ENCODE measurements at regions not wholly inside any gene's neighbourhood (a gene's known extent, or its start where the extent isn't known, plus 50 kb on each side); places are given as distances from the start of the nearest gene placed in this dataset.

GRCh38 chr5:98268162-98268860 is 505.2 kb upstream of the RGMB start:
- no peaks in the 10 kb centered on the region for H3K27me3 ChIP-seq (ENCODE audit: control insufficient read depth in 3 of 3, insufficient read depth in 3 of 3, low read length in 3 of 3)
- no peak overlapping the region for H3K4me3 ChIP-seq (ENCODE audit: low read depth in 1 of 3, low read length in 3 of 3)
- no peaks in the 10 kb centered on the region for H3K4me1 ChIP-seq (ENCODE audit: control insufficient read depth in 3 of 3, insufficient read depth in 2 of 3, low read depth in 1 of 3, low read length in 2 of 3)
- FAIRE-seq (no peak), DNase-seq (no peak)
- no peak overlapping the region for H3K27ac ChIP-seq (ENCODE audit: low read depth in 1 of 3, low read length in 2 of 3)
- 89 to 94% (median 92%) methylated on average over 7 of the region's 7 CpGs for WGBS, 3 donors
- no peaks in the 10 kb centered on the region for H3K36me3 ChIP-seq (ENCODE audit: control insufficient read depth in 3 of 3, insufficient read depth in 2 of 3, low read depth in 1 of 3, low read length in 3 of 3)
- peaks cover 0 to 3% of the 10 kb centered on the region in 2 donors for H3K9me3 ChIP-seq (ENCODE audit: control insufficient read depth in 2 of 2, insufficient read depth in 1 of 2, low read depth in 1 of 2, low read length in 1 of 2)

- Histone ChIP-seq H3K9me3 (ENCODE audit: control insufficient read depth in 2 of 2, insufficient read depth in 1 of 2, low read depth in 1 of 2, low read length in 1 of 2) (peaks cover 0 to 3% of the 10 kb centered on the region in 2 donors), H3K27ac (ENCODE audit: low read depth in 1 of 3, low read length in 2 of 3) (no peak overlapping the region), H3K36me3 (ENCODE audit: control insufficient read depth in 3 of 3, insufficient read depth in 2 of 3, low read depth in 1 of 3, low read length in 3 of 3) (no peaks in the 10 kb centered on the region), H3K27me3 (ENCODE audit: control insufficient read depth in 3 of 3, insufficient read depth in 3 of 3, low read length in 3 of 3) (no peaks in the 10 kb centered on the region), H3K4me1 (ENCODE audit: control insufficient read depth in 3 of 3, insufficient read depth in 2 of 3, low read depth in 1 of 3, low read length in 2 of 3) (no peaks in the 10 kb centered on the region), H3K4me3 (ENCODE audit: low read depth in 1 of 3, low read length in 3 of 3) (no peak overlapping the region)
- FAIRE-seq (no peak), DNase-seq (no peak)
- 74 to 96% (median 83%) methylated on average over 1 of the region's 1 CpG for whole genome bisulfite sequencing, 3 donors
Measured at GRCh38 chr5:98275980-98276379, 497.5 kb upstream of the RGMB start.

GRCh38 chr5:98282521-98282920 is 490.9 kb upstream of the RGMB start:
- no peaks in the 10 kb centered on the region for H3K36me3 ChIP-seq (ENCODE audit: control insufficient read depth in 3 of 3, insufficient read depth in 2 of 3, low read depth in 1 of 3, low read length in 3 of 3)
- H3K27ac ChIP-seq (ENCODE audit: low read depth in 1 of 3, low read length in 2 of 3), result no peak overlapping the region
- DNase-seq, result no peak
- H3K27me3 ChIP-seq (ENCODE audit: control insufficient read depth in 3 of 3, insufficient read depth in 3 of 3, low read length in 3 of 3), result no peaks in the 10 kb centered on the region
- H3K4me3 ChIP-seq (ENCODE audit: low read depth in 1 of 3, low read length in 3 of 3), result no peak overlapping the region
- no peak for FAIRE-seq
- WGBS, 3 donors, result 10 to 51% (median 30%) methylated on average over 1 of the region's 1 CpG
- no peaks in the 10 kb centered on the region for H3K9me3 ChIP-seq (ENCODE audit: control insufficient read depth in 2 of 2, insufficient read depth in 1 of 2, low read depth in 1 of 2, low read length in 1 of 2)
- H3K4me1 ChIP-seq (ENCODE audit: control insufficient read depth in 3 of 3, insufficient read depth in 2 of 3, low read depth in 1 of 3, low read length in 2 of 3), result no peaks in the 10 kb centered on the region

GRCh38 chr5:98292496-98292895 is 481.0 kb upstream of the RGMB start:
- Histone ChIP-seq H3K27ac (ENCODE audit: low read depth in 1 of 3, low read length in 2 of 3) (no peak overlapping the region), H3K4me1 (ENCODE audit: control insufficient read depth in 3 of 3, insufficient read depth in 2 of 3, low read depth in 1 of 3, low read length in 2 of 3) (no peaks in the 10 kb centered on the region), H3K27me3 (ENCODE audit: control insufficient read depth in 3 of 3, insufficient read depth in 3 of 3, low read length in 3 of 3) (no peaks in the 10 kb centered on the region), H3K36me3 (ENCODE audit: control insufficient read depth in 3 of 3, insufficient read depth in 2 of 3, low read depth in 1 of 3, low read length in 3 of 3) (no peaks in the 10 kb centered on the region), H3K4me3 (ENCODE audit: low read depth in 1 of 3, low read length in 3 of 3) (no peak overlapping the region), H3K9me3 (ENCODE audit: control insufficient read depth in 2 of 2, insufficient read depth in 1 of 2, low read depth in 1 of 2, low read length in 1 of 2) (no peaks in the 10 kb centered on the region)
- DNase-seq, result no peak
- 86 to 92% (median 91%) methylated on average over 3 of the region's 3 CpGs for WGBS, 3 donors
- no peak for FAIRE-seq

- no peak for DNase-seq
- H3K4me3 ChIP-seq (ENCODE audit: low read depth in 1 of 3, low read length in 3 of 3), result no peak overlapping the region
- no peaks in the 10 kb centered on the region for H3K36me3 ChIP-seq (ENCODE audit: control insufficient read depth in 3 of 3, insufficient read depth in 2 of 3, low read depth in 1 of 3, low read length in 3 of 3)
- FAIRE-seq, result no peak
- H3K27ac ChIP-seq (ENCODE audit: low read depth in 1 of 3, low read length in 2 of 3), result no peak overlapping the region
- no peaks in the 10 kb centered on the region for H3K27me3 ChIP-seq (ENCODE audit: control insufficient read depth in 3 of 3, insufficient read depth in 3 of 3, low read length in 3 of 3)
- WGBS, 3 donors, result 76 to 88% (median 84%) methylated on average over 3 of the region's 3 CpGs
- no peaks in the 10 kb centered on the region for H3K9me3 ChIP-seq (ENCODE audit: control insufficient read depth in 2 of 2, insufficient read depth in 1 of 2, low read depth in 1 of 2, low read length in 1 of 2)
- no peaks in the 10 kb centered on the region for H3K4me1 ChIP-seq (ENCODE audit: control insufficient read depth in 3 of 3, insufficient read depth in 2 of 3, low read depth in 1 of 3, low read length in 2 of 3)
Measured at GRCh38 chr5:98296426-98296825, 477.0 kb upstream of the RGMB start.

GRCh38 chr5:98299435-98299834 is 474.0 kb upstream of the RGMB start:
- Histone ChIP-seq H3K4me3 (ENCODE audit: low read depth in 1 of 3, low read length in 3 of 3) (no peak overlapping the region), H3K36me3 (ENCODE audit: control insufficient read depth in 3 of 3, insufficient read depth in 2 of 3, low read depth in 1 of 3, low read length in 3 of 3) (no peaks in the 10 kb centered on the region), H3K9me3 (ENCODE audit: control insufficient read depth in 2 of 2, insufficient read depth in 1 of 2, low read depth in 1 of 2, low read length in 1 of 2) (no peaks in the 10 kb centered on the region), H3K27me3 (ENCODE audit: control insufficient read depth in 3 of 3, insufficient read depth in 3 of 3, low read length in 3 of 3) (no peaks in the 10 kb centered on the region), H3K27ac (ENCODE audit: low read depth in 1 of 3, low read length in 2 of 3) (no peak overlapping the region), H3K4me1 (ENCODE audit: control insufficient read depth in 3 of 3, insufficient read depth in 2 of 3, low read depth in 1 of 3, low read length in 2 of 3) (no peaks in the 10 kb centered on the region)
- DNase-seq (no peak), FAIRE-seq (no peak)
- WGBS, 3 donors, result 91 to 92% (median 92%) methylated on average over 2 of the region's 2 CpGs

GRCh38 chr5:98301547-98301946 is 471.9 kb upstream of the RGMB start:
- no peaks in the 10 kb centered on the region for H3K9me3 ChIP-seq (ENCODE audit: control insufficient read depth in 2 of 2, insufficient read depth in 1 of 2, low read depth in 1 of 2, low read length in 1 of 2)
- DNase-seq (no peak), FAIRE-seq (no peak)
- H3K27me3 ChIP-seq (ENCODE audit: control insufficient read depth in 3 of 3, insufficient read depth in 3 of 3, low read length in 3 of 3), result no peaks in the 10 kb centered on the region
- no peak overlapping the region for H3K4me3 ChIP-seq (ENCODE audit: low read depth in 1 of 3, low read length in 3 of 3)
- H3K4me1 ChIP-seq (ENCODE audit: control insufficient read depth in 3 of 3, insufficient read depth in 2 of 3, low read depth in 1 of 3, low read length in 2 of 3), result no peaks in the 10 kb centered on the region
- H3K27ac ChIP-seq (ENCODE audit: low read depth in 1 of 3, low read length in 2 of 3), result no peak overlapping the region
- H3K36me3 ChIP-seq (ENCODE audit: control insufficient read depth in 3 of 3, insufficient read depth in 2 of 3, low read depth in 1 of 3, low read length in 3 of 3), result no peaks in the 10 kb centered on the region
- WGBS, 3 donors, result 56 to 88% (median 79%) methylated on average over 2 of the region's 2 CpGs

- Histone ChIP-seq H3K4me3 (ENCODE audit: low read depth in 1 of 3, low read length in 3 of 3) (no peak overlapping the region), H3K9me3 (ENCODE audit: control insufficient read depth in 2 of 2, insufficient read depth in 1 of 2, low read depth in 1 of 2, low read length in 1 of 2) (no peaks in the 10 kb centered on the region), H3K36me3 (ENCODE audit: control insufficient read depth in 3 of 3, insufficient read depth in 2 of 3, low read depth in 1 of 3, low read length in 3 of 3) (no peaks in the 10 kb centered on the region), H3K4me1 (ENCODE audit: control insufficient read depth in 3 of 3, insufficient read depth in 2 of 3, low read depth in 1 of 3, low read length in 2 of 3) (no peaks in the 10 kb centered on the region), H3K27me3 (ENCODE audit: control insufficient read depth in 3 of 3, insufficient read depth in 3 of 3, low read length in 3 of 3) (no peaks in the 10 kb centered on the region), H3K27ac (ENCODE audit: low read depth in 1 of 3, low read length in 2 of 3) (no peak overlapping the region)
- 67 to 80% (median 79%) methylated on average over 2 of the region's 2 CpGs for WGBS, 3 donors
- DNase-seq (peak in 1 of 2 donors; percentile 0), FAIRE-seq (no peak)
Measured at GRCh38 chr5:98307811-98308210, 465.7 kb upstream of the RGMB start.

- no peaks in the 10 kb centered on the region for H3K27me3 ChIP-seq (ENCODE audit: control insufficient read depth in 3 of 3, insufficient read depth in 3 of 3, low read length in 3 of 3)
Measured at GRCh38 chr5:98308231-98308630, 465.2 kb upstream of the RGMB start.

More at GRCh38 chr5:98308231-98308630, 465.2 kb upstream of the RGMB start:
- WGBS, 3 donors, result 90 to 100% (median 97%) methylated on average over 1 of the region's 1 CpG
- Histone ChIP-seq H3K4me1 (ENCODE audit: control insufficient read depth in 3 of 3, insufficient read depth in 2 of 3, low read depth in 1 of 3, low read length in 2 of 3) (no peaks in the 10 kb centered on the region), H3K9me3 (ENCODE audit: control insufficient read depth in 2 of 2, insufficient read depth in 1 of 2, low read depth in 1 of 2, low read length in 1 of 2) (no peaks in the 10 kb centered on the region), H3K4me3 (ENCODE audit: low read depth in 1 of 3, low read length in 3 of 3) (no peak overlapping the region), H3K36me3 (ENCODE audit: control insufficient read depth in 3 of 3, insufficient read depth in 2 of 3, low read depth in 1 of 3, low read length in 3 of 3) (no peaks in the 10 kb centered on the region), H3K27ac (ENCODE audit: low read depth in 1 of 3, low read length in 2 of 3) (no peak overlapping the region)
- FAIRE-seq, result no peak
- DNase-seq, result no peak
